Lung (tissue), 11 donors: ENCODE measurements at regions not wholly inside any gene's neighbourhood (a gene's known extent, or its start where the extent isn't known, plus 50 kb on each side); places are given as distances from the start of the nearest gene placed in this dataset.

Experiments
- ATAC-seq: fragments of 200-7000 bp; cut with Tn5 transposase; one replicate; pipeline ENCODE4 v1.9.1; 2020; ENCODE audit warnings: moderate number of reproducible peaks; ENCODE audit not compliant: insufficient read depth, low FRiP score
- DNase-seq, 3 donors: peaks; one replicate each; pipeline ENCODE4 v3.0.0-alpha.2; 2013 to 2017
- H3K27ac ChIP-seq, 2 donors: one replicate each; pipeline ENCODE4 v1.5.1; 2013; ENCODE audit warnings: mild to moderate bottlenecking in 2 of 2, moderate library complexity in 2 of 2, control low read depth in 1 of 2, inconsistent platforms in 1 of 2, low read depth in 1 of 2, low read length in 1 of 2
- H3K27me3 ChIP-seq, 3 donors: one replicate each; pipeline ENCODE4 v1.5.1; 2013; ENCODE audit warnings: low read length in 2 of 3; ENCODE audit not compliant: control insufficient read depth in 3 of 3, insufficient read depth in 3 of 3
- H3K36me3 ChIP-seq, 4 donors: one replicate each; pipeline ENCODE4 v1.5.1; 2013; ENCODE audit warnings: low read length in 4 of 4, mild to moderate bottlenecking in 1 of 4, moderate library complexity in 1 of 4; ENCODE audit not compliant: control insufficient read depth in 4 of 4, insufficient read depth in 4 of 4
- H3K4me1 ChIP-seq, 5 donors: one replicate each; pipeline ENCODE4 v1.5.1; 2013; ENCODE audit warnings: low read length in 5 of 5, mild to moderate bottlenecking in 2 of 5, moderate library complexity in 1 of 5; ENCODE audit not compliant: control insufficient read depth in 5 of 5, insufficient read depth in 5 of 5
- H3K4me3 ChIP-seq: one replicate; pipeline ENCODE4 v1.5.1; 2013; ENCODE audit warnings: mild to moderate bottlenecking, control low read depth, moderate library complexity
- H3K9ac ChIP-seq, 2 donors: one replicate each; pipeline ENCODE4 v1.5.1; 2013; ENCODE audit warnings: low read length in 2 of 2, control low read depth in 1 of 2; ENCODE audit not compliant: insufficient read depth in 1 of 2
- H3K9me3 ChIP-seq, 4 donors: one replicate each; pipeline ENCODE4 v1.5.1; 2013; ENCODE audit warnings: low read length in 3 of 4, mild to moderate bottlenecking in 1 of 4, moderate library complexity in 1 of 4; ENCODE audit not compliant: control insufficient read depth in 4 of 4, insufficient read depth in 3 of 4
- CTCF ChIP-seq: IDR thresholded peaks from 2 replicates; pipeline ENCODE4 v1.5.1; 2012; ENCODE audit warnings: mild to moderate bottlenecking; ENCODE audit errors: control extremely low read depth, extremely low read depth
- WGBS, 2 donors: extraction: QIAGEN DNeasy Blood & Tissue Kit; methylation state at CpG; one replicate each; pipeline ENCODE4 v1.1.7; 2013; 5-methylcytosine and 5-hydroxymethylcytosine counted together
- donor health status: control.
- donor health status: control.
- donor health status: Bipolar disorder and iron deficiency.
- donor health status: healthy.
- donor health status: DM: yes; HTN: yes; CAD: no.

GRCh38 chrX:43493756-43494155, 162.3 kb upstream of the MAOA start:
- no peaks in the 10 kb centered on the region for H3K4me1 ChIP-seq
- TF ChIP-seq CTCF = no peak
- H3K9me3 ChIP-seq = no peaks in the 10 kb centered on the region
- H3K27ac ChIP-seq = no peak overlapping the region
- H3K4me3 ChIP-seq = no peak overlapping the region
- H3K9ac ChIP-seq = no peak overlapping the region
- H3K27me3 ChIP-seq = peaks cover 0 to 18% (median 2%) of the 10 kb centered on the region in 3 donors
- no peaks in the 10 kb centered on the region for H3K36me3 ChIP-seq
- DNase-seq (peak; percentile 65 to 89 (median 84)), ATAC-seq (no peak)
- 45 to 83% methylated on average over 3 of the region's 3 CpGs for WGBS, 2 donors

- ATAC-seq (no peak), DNase-seq (no peak)
- 58 to 86% methylated on average over 1 of the region's 1 CpG for WGBS, 2 donors
- Histone ChIP-seq H3K27me3 (peaks cover 0 to 47% (median 6%) of the 10 kb centered on the region in 3 donors), H3K9ac (no peak overlapping the region), H3K4me3 (no peak overlapping the region), H3K4me1 (peaks cover 0 to 2% (median 0%) of the 10 kb centered on the region in 5 donors), H3K9me3 (no peaks in the 10 kb centered on the region), H3K27ac (no peak overlapping the region), H3K36me3 (no peaks in the 10 kb centered on the region)
- TF ChIP-seq CTCF = no peak
Observed at GRCh38 chrX:43500246-43500645, 155.9 kb upstream of the MAOA start.

GRCh38 chrX:43500996-43501694, 155.0 kb upstream of the MAOA start:
- peaks cover 0 to 2% (median 0%) of the 10 kb centered on the region in 5 donors for H3K4me1 ChIP-seq
- no peak for TF ChIP-seq CTCF
- no peak overlapping the region for H3K9ac ChIP-seq
- 52 to 74% methylated on average over 2 of the region's 2 CpGs for WGBS, 2 donors
- no peaks in the 10 kb centered on the region for H3K36me3 ChIP-seq
- H3K27me3 ChIP-seq = peaks cover 0 to 45% (median 8%) of the 10 kb centered on the region in 3 donors
- H3K4me3 ChIP-seq = no peak overlapping the region
- no peak overlapping the region for H3K27ac ChIP-seq
- ATAC-seq (no peak), DNase-seq (no peak)
- peaks cover 0 to 2% (median 0%) of the 10 kb centered on the region in 4 donors for H3K9me3 ChIP-seq
